ENCODE measurements at regions not wholly inside any gene's neighbourhood (a gene's known extent, or its start where the extent isn't known, plus 50 kb on each side); places are given as distances from the start of the nearest gene placed in this dataset.

GRCh38 chr6:113320653-113321052 lies 536.5 kb upstream of the MARCKS start:
- TF ChIP-seq, protein P1, sequence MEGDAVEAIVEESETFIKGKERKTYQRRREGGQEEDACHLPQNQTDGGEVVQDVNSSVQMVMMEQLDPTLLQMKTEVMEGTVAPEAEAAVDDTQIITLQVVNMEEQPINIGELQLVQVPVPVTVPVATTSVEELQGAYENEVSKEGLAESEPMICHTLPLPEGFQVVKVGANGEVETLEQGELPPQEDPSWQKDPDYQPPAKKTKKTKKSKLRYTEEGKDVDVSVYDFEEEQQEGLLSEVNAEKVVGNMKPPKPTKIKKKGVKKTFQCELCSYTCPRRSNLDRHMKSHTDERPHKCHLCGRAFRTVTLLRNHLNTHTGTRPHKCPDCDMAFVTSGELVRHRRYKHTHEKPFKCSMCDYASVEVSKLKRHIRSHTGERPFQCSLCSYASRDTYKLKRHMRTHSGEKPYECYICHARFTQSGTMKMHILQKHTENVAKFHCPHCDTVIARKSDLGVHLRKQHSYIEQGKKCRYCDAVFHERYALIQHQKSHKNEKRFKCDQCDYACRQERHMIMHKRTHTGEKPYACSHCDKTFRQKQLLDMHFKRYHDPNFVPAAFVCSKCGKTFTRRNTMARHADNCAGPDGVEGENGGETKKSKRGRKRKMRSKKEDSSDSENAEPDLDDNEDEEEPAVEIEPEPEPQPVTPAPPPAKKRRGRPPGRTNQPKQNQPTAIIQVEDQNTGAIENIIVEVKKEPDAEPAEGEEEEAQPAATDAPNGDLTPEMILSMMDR (conservative IDR thresholded peaks at IDR 0.05; ENCODE audit: low read depth in 2 of 2): peak; percentile 29 to 48; a peak in 3 of 4 replicates
- TF ChIP-seq, protein P2, sequence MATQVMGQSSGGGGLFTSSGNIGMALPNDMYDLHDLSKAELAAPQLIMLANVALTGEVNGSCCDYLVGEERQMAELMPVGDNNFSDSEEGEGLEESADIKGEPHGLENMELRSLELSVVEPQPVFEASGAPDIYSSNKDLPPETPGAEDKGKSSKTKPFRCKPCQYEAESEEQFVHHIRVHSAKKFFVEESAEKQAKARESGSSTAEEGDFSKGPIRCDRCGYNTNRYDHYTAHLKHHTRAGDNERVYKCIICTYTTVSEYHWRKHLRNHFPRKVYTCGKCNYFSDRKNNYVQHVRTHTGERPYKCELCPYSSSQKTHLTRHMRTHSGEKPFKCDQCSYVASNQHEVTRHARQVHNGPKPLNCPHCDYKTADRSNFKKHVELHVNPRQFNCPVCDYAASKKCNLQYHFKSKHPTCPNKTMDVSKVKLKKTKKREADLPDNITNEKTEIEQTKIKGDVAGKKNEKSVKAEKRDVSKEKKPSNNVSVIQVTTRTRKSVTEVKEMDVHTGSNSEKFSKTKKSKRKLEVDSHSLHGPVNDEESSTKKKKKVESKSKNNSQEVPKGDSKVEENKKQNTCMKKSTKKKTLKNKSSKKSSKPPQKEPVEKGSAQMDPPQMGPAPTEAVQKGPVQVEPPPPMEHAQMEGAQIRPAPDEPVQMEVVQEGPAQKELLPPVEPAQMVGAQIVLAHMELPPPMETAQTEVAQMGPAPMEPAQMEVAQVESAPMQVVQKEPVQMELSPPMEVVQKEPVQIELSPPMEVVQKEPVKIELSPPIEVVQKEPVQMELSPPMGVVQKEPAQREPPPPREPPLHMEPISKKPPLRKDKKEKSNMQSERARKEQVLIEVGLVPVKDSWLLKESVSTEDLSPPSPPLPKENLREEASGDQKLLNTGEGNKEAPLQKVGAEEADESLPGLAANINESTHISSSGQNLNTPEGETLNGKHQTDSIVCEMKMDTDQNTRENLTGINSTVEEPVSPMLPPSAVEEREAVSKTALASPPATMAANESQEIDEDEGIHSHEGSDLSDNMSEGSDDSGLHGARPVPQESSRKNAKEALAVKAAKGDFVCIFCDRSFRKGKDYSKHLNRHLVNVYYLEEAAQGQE (IDR thresholded peaks at IDR 0.05; ENCODE audit: unreplicated experiment): no peak
- TF ChIP-seq, protein P3, sequence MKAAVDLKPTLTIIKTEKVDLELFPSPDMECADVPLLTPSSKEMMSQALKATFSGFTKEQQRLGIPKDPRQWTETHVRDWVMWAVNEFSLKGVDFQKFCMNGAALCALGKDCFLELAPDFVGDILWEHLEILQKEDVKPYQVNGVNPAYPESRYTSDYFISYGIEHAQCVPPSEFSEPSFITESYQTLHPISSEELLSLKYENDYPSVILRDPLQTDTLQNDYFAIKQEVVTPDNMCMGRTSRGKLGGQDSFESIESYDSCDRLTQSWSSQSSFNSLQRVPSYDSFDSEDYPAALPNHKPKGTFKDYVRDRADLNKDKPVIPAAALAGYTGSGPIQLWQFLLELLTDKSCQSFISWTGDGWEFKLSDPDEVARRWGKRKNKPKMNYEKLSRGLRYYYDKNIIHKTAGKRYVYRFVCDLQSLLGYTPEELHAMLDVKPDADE (IDR thresholded peaks at IDR 0.05): no peak
- TF ChIP-seq EZH2phosphoT487 (IDR thresholded peaks at IDR 0.05; ENCODE audit: unreplicated experiment): no peak
- TF ChIP-seq POLR2AphosphoS5 (IDR thresholded peaks at IDR 0.05; ENCODE audit: low read depth): no peak
- TF ChIP-seq EZH2 (IDR thresholded peaks at IDR 0.05; ENCODE audit: low read depth, unreplicated experiment): no peak
- TF ChIP-seq ZNF331 (CRISPR knock-in tag; IDR thresholded peaks at IDR 0.05; ENCODE audit: low read depth): no peak
- TF ChIP-seq STAT1 (IDR thresholded peaks at IDR 0.05; ENCODE audit: unreplicated experiment): no peak
- no peak for TF ChIP-seq NANOG (IDR thresholded peaks at IDR 0.05; ENCODE audit: borderline replicate concordance)
- TF ChIP-seq CREB1 (CRISPR knock-in tag; IDR thresholded peaks at IDR 0.05; ENCODE audit: low read depth): no peak
- no peak for TF ChIP-seq ZNF114 (CRISPR knock-in tag; IDR thresholded peaks at IDR 0.05)
